H1 (cell line): ENCODE measurements at regions not wholly inside any gene's neighbourhood (a gene's known extent, or its start where the extent isn't known, plus 50 kb on each side); places are given as distances from the start of the nearest gene placed in this dataset.

Experiments used
- CTCF ChIA-PET: fragments of 300-600 bp; sonication (Branson Sonifier 250); formaldehyde crosslinking; loops from one replicate; lab custom pipeline; 2021; ENCODE audit not compliant: partially characterized antibody; lab: Charles Lee
- POLR2A ChIA-PET: fragments of 300-600 bp; sonication (Branson Sonifier 250); formaldehyde crosslinking; loops from one replicate; lab custom pipeline; 2021; ENCODE audit warnings: inconsistent platforms; ENCODE audit not compliant: partially characterized antibody; lab: Charles Lee
- DNase-seq, 2 experiments: peaks; one replicate each; pipeline versions ENCODE4 v3.0.0 to v3.0.0-alpha.2; 2010 to 2022; ENCODE audit warnings: low spot score in 2 of 2, low read depth in 1 of 2, mixed read lengths in 1 of 2
- FAIRE-seq: peaks from 2 replicates; lab custom pipeline; 2011; peaks lifted over from hg19 to GRCh38; lab: Jason Lieb, UNC
- H2AFZ ChIP-seq: 2 replicates; pipeline ENCODE4 v1.8.1; 2012; ENCODE audit warnings: low read length, inconsistent platforms
- H2AK5ac ChIP-seq: 2 replicates; pipeline ENCODE4 v1.6.1; 2013; ENCODE audit warnings: low read depth, low read length
- H2BK120ac ChIP-seq: replicated peaks from 2 replicates; pipeline ENCODE3; 2013; ENCODE audit warnings: low read depth, low read length, inconsistent platforms
- H2BK12ac ChIP-seq: 2 replicates; pipeline ENCODE4 v1.6.1; 2013; ENCODE audit warnings: low read depth, low read length
- H2BK15ac ChIP-seq: 2 replicates; pipeline ENCODE4 v1.6.1; 2013; ENCODE audit warnings: low read length
- H2BK20ac ChIP-seq: 2 replicates; pipeline ENCODE4 v1.6.1; 2013; ENCODE audit warnings: low read length
- H2BK5ac ChIP-seq: 2 replicates; pipeline ENCODE4 v1.6.1; 2013; ENCODE audit warnings: low read depth, low read length
- H3K14ac ChIP-seq: 2 replicates; pipeline ENCODE4 v1.6.1; 2013; ENCODE audit warnings: inconsistent platforms; ENCODE audit not compliant: insufficient read length
- H3K18ac ChIP-seq: 2 replicates; pipeline ENCODE4 v1.6.1; 2013; ENCODE audit warnings: low read length; ENCODE audit errors: extremely low read depth
- H3K23ac ChIP-seq: 2 replicates; pipeline ENCODE4 v1.6.1; 2013; ENCODE audit warnings: inconsistent platforms; ENCODE audit not compliant: insufficient read length
- H3K23me2 ChIP-seq: 2 replicates; pipeline ENCODE4 v1.6.1; 2013; ENCODE audit warnings: low read depth, low read length
- H3K27ac ChIP-seq: 2 replicates; pipeline ENCODE4 v1.6.1; 2011; ENCODE audit warnings: low read depth, low read length, inconsistent platforms
- H3K27me3 ChIP-seq, 4 experiments: replicated peaks in 1 of 4; 1 replicate in 1 of 4; 2 replicates in 3 of 4; pipeline versions ENCODE4 v1.6.1 to v1.8.1; 2011 to 2013; ENCODE audit warnings: low read length in 3 of 4, mild to moderate bottlenecking in 3 of 4, inconsistent platforms in 2 of 4, mixed read lengths in 2 of 4, moderate library complexity in 1 of 4; ENCODE audit not compliant: control insufficient read depth in 3 of 4, insufficient read depth in 3 of 4; ENCODE audit errors: extremely low read depth in 1 of 4
- H3K36me3 ChIP-seq, 4 experiments: 2 replicates each; pipeline versions ENCODE4 v1.6.1 to v1.8.1; 2011 to 2013; ENCODE audit warnings: mild to moderate bottlenecking in 4 of 4, low read length in 3 of 4, moderate library complexity in 2 of 4, control low read depth in 1 of 4, inconsistent platforms in 1 of 4; ENCODE audit not compliant: insufficient read depth in 4 of 4, control insufficient read depth in 2 of 4
- H3K4ac ChIP-seq: replicated peaks from 2 replicates; pipeline ENCODE3; 2013; ENCODE audit warnings: low read length, low read depth, mixed read lengths, inconsistent platforms; ENCODE audit not compliant: insufficient read length
- H3K4me1 ChIP-seq, 4 experiments: replicated peaks in 1 of 4; 1 replicate in 1 of 4; 2 replicates in 3 of 4; pipeline versions ENCODE4 v1.6.1 to v1.8.1; 2011 to 2013; ENCODE audit warnings: low read length in 3 of 4, inconsistent platforms in 2 of 4, mixed read lengths in 1 of 4; ENCODE audit not compliant: insufficient read depth in 4 of 4, control insufficient read depth in 3 of 4
- H3K4me2 ChIP-seq, 2 experiments: 2 replicates each; pipeline versions ENCODE4 v1.6.1 to v1.8.1; 2011 to 2013; ENCODE audit warnings: low read depth in 2 of 2, low read length in 2 of 2, control low read depth in 1 of 2, inconsistent platforms in 1 of 2, mild to moderate bottlenecking in 1 of 2; ENCODE audit not compliant: insufficient read depth in 1 of 2
- H3K4me3 ChIP-seq, 4 experiments: fragments of 200-600, 300-600 bp in 1 of 4; sonication (generic), shearing (Covaris generic), sonication (Bioruptor Twin) in 1 of 4; 2 replicates each; pipeline versions ENCODE4 v1.5.1 to v1.8.1; 2011 to 2016; ENCODE audit warnings: low read length in 4 of 4, low read depth in 3 of 4, control low read depth in 2 of 4, inconsistent platforms in 2 of 4, mild to moderate bottlenecking in 2 of 4, mixed read lengths in 1 of 4, moderate library complexity in 1 of 4; ENCODE audit not compliant: insufficient read depth in 2 of 4; ENCODE audit errors: extremely low read depth in 1 of 4
- H3K56ac ChIP-seq: replicated peaks from 2 replicates; pipeline ENCODE3; 2013; ENCODE audit warnings: low read depth, mild to moderate bottlenecking, mixed read lengths, low read length, inconsistent platforms; ENCODE audit not compliant: insufficient read length
- H3K79me1 ChIP-seq: 2 replicates; pipeline ENCODE4 v1.6.1; 2013; ENCODE audit warnings: low read depth, low read length, control low read depth
- H3K79me2 ChIP-seq, 2 experiments: 2 replicates each; pipeline versions ENCODE4 v1.6.1 to v1.8.1; 2012 to 2013; ENCODE audit warnings: low read length in 2 of 2, mild to moderate bottlenecking in 2 of 2, inconsistent platforms in 1 of 2; ENCODE audit not compliant: insufficient read depth in 2 of 2, control insufficient read depth in 1 of 2
- H3K9ac ChIP-seq, 4 experiments: replicated peaks in 1 of 4; 1 replicate in 1 of 4; 2 replicates in 3 of 4; pipeline versions ENCODE4 v1.6.1 to v1.8.1; 2011 to 2013; ENCODE audit warnings: low read depth in 3 of 4, low read length in 3 of 4, control low read depth in 2 of 4, mild to moderate bottlenecking in 2 of 4, moderate library complexity in 2 of 4, inconsistent platforms in 1 of 4; ENCODE audit errors: extremely low read depth in 1 of 4
- H3K9me3 ChIP-seq, 2 experiments: 2 replicates each; pipeline versions ENCODE4 v1.6.1 to v1.8.1; 2012 to 2013; ENCODE audit warnings: mild to moderate bottlenecking in 2 of 2, moderate library complexity in 2 of 2, control low read depth in 1 of 2, inconsistent platforms in 1 of 2, low read depth in 1 of 2, low read length in 1 of 2, mixed read lengths in 1 of 2; ENCODE audit not compliant: insufficient read depth in 2 of 2
- H4K20me1 ChIP-seq, 2 experiments: replicated peaks in 1 of 2; 2 replicates each; pipeline versions ENCODE3 to v1.8.1; 2011 to 2013; ENCODE audit warnings: inconsistent platforms in 2 of 2, low read length in 2 of 2, mild to moderate bottlenecking in 1 of 2; ENCODE audit not compliant: insufficient read depth in 2 of 2, control insufficient read depth in 1 of 2
- H4K5ac ChIP-seq: 2 replicates; pipeline ENCODE4 v1.6.1; 2013; ENCODE audit warnings: low read length, low read depth, mixed read lengths, inconsistent platforms; ENCODE audit not compliant: insufficient read length
- H4K8ac ChIP-seq: 2 replicates; pipeline ENCODE4 v1.8.0; 2013; ENCODE audit warnings: mild to moderate bottlenecking, moderate library complexity, low read length, inconsistent platforms; ENCODE audit not compliant: insufficient read depth; ENCODE audit errors: extremely low read depth
- H4K91ac ChIP-seq: replicated peaks from 2 replicates; pipeline ENCODE3; 2013; ENCODE audit warnings: low read length, mixed read lengths, inconsistent platforms; ENCODE audit not compliant: insufficient read length
- CBX5 ChIP-seq: fragments of 300-800, 300-1000 bp; sonication (generic); IDR thresholded peaks from 2 replicates; pipeline ENCODE4 v1.7.1; 2016; ENCODE audit warnings: antibody characterized with exemption, low read length, low read depth
- CBX8 ChIP-seq: fragments of 300-800, 300-1000 bp; sonication (generic); IDR thresholded peaks from 2 replicates; pipeline ENCODE4 v1.7.1; 2016; ENCODE audit warnings: low read depth, low read length, borderline replicate concordance
- CHD2 ChIP-seq: IDR thresholded peaks from 2 replicates; pipeline ENCODE4 v1.6.1; 2012; ENCODE audit warnings: low read length, improper control_type of control experiment
- FOSL1 ChIP-seq: IDR thresholded peaks from 2 replicates; pipeline ENCODE4 v1.6.1; 2011; ENCODE audit warnings: mild to moderate bottlenecking, low read depth, low read length, moderate library complexity; ENCODE audit not compliant: insufficient read depth
- JUN ChIP-seq: IDR thresholded peaks from 2 replicates; pipeline ENCODE4 v1.6.1; 2011; ENCODE audit warnings: low read depth, mild to moderate bottlenecking, improper control_type of control experiment, low read length
- KDM4A ChIP-seq: IDR thresholded peaks from one replicate; pipeline ENCODE4 v1.7.1; 2012; ENCODE audit warnings: low read depth, mild to moderate bottlenecking, moderate library complexity, low read length, inconsistent platforms; ENCODE audit not compliant: severe bottlenecking
- MAX ChIP-seq: IDR thresholded peaks from 2 replicates; pipeline ENCODE4 v1.6.1; 2012; ENCODE audit warnings: inconsistent platforms
- SP1 ChIP-seq: IDR thresholded peaks from 2 replicates; pipeline ENCODE4 v1.6.1; 2011; ENCODE audit warnings: low read depth, low read length
- USF2 ChIP-seq: IDR thresholded peaks from 2 replicates; pipeline ENCODE4 v1.6.1; 2011; ENCODE audit warnings: low read length, improper control_type of control experiment
- WGBS, 2 experiments: shearing (Covaris generic) in 1 of 2; methylation state at CpG; one replicate each; pipeline versions ENCODE4 v1.1.6 to v1.1.7; 2013 to 2015; ENCODE audit warnings: low lambda C conversion rate in 2 of 2, mixed read lengths in 2 of 2, inconsistent platforms in 1 of 2, low coverage in 1 of 2, missing lambda C conversion rate in 1 of 2; ENCODE audit not compliant: insufficient replicate concordance in 2 of 2, insufficient coverage in 1 of 2, insufficient read length in 1 of 2; ENCODE audit errors: extremely low coverage in 1 of 2, missing lambda C conversion rate in 1 of 2; 5-methylcytosine and 5-hydroxymethylcytosine counted together

- H3K4me1 ChIP-seq, result no peaks in the 10 kb centered on the region
- no peaks in the 10 kb centered on the region for H3K79me1 ChIP-seq
- no peak overlapping the region for H3K14ac ChIP-seq
- TF ChIP-seq CBX8, result no peak
- no peak for TF ChIP-seq JUN
- TF ChIP-seq KDM4A, result no peak
- TF ChIP-seq MAX, result no peak
- TF ChIP-seq CBX5, result no peak
- no peak for TF ChIP-seq USF2
- TF ChIP-seq FOSL1, result no peak
- TF ChIP-seq CHD2, result no peak
- TF ChIP-seq SP1, result no peak
- no peaks in the 10 kb centered on the region for H3K23me2 ChIP-seq
- H3K4me3 ChIP-seq, result no peak overlapping the region
- H2BK12ac ChIP-seq, result no peak overlapping the region
- H2AK5ac ChIP-seq, result no peak overlapping the region
- H2BK20ac ChIP-seq, result no peak overlapping the region
- H2AFZ ChIP-seq, result no peak overlapping the region
- ChIA-PET POLR2A (interaction anchor here (0.7 kb wide), 1 partner anchor 13 kb away, joined by 3 read pairs; no protein-coding TSS in a partner anchor), CTCF (interaction anchor here (0.6 to 1.0 kb wide), 2 partner anchors 21 to 235 kb away, joined by 3 read pairs; no protein-coding TSS in a partner anchor)
- H2BK5ac ChIP-seq, result no peak overlapping the region
- WGBS, 2 experiments, result 78 to 96% methylated on average over 2 to 10 of the region's 10 CpGs
- no peaks in the 10 kb centered on the region for H3K9me3 ChIP-seq
- H3K18ac ChIP-seq, result no peak overlapping the region
- no peaks in the 10 kb centered on the region for H4K20me1 ChIP-seq
- no peak overlapping the region for H3K23ac ChIP-seq
- no peak overlapping the region for H4K5ac ChIP-seq
- H3K27me3 ChIP-seq, result no peaks in the 10 kb centered on the region
- no peaks in the 10 kb centered on the region for H3K79me2 ChIP-seq
- H3K27ac ChIP-seq, result no peak overlapping the region
- no peak overlapping the region for H3K56ac ChIP-seq
- FAIRE-seq (no peak), DNase-seq (peak in 1 of 2 experiments; percentile 16)
- H4K8ac ChIP-seq, result no peak overlapping the region
- H4K91ac ChIP-seq, result no peak overlapping the region
- no peak overlapping the region for H3K9ac ChIP-seq
- no peak overlapping the region for H2BK15ac ChIP-seq
- H3K4me2 ChIP-seq, result no peak overlapping the region
- no peaks in the 10 kb centered on the region for H3K36me3 ChIP-seq
- no peak overlapping the region for H3K4ac ChIP-seq
- no peak overlapping the region for H2BK120ac ChIP-seq
Measured at GRCh38 chr15:31508656-31509055, 182.0 kb downstream of the KLF13 start.
